Sigmoid colon (tissue), 4 donors: ENCODE measurements at regions not wholly inside any gene's neighbourhood (a gene's known extent, or its start where the extent isn't known, plus 50 kb on each side); places are given as distances from the start of the nearest gene placed in this dataset.

Experiments
- EP300 ChIP-seq, 4 donors: sonication (generic); formaldehyde crosslinking; IDR thresholded peaks; one replicate each; pipeline ENCODE4 v1.6.1; 2017; ENCODE audit warnings: antibody characterized with exemption in 4 of 4
- POLR2A ChIP-seq, 2 donors: fragments of 450-650 bp; IDR thresholded peaks; one replicate each; pipeline ENCODE4 v1.6.1; 2016; ENCODE audit warnings: antibody characterized with exemption in 2 of 2, mild to moderate bottlenecking in 2 of 2, moderate library complexity in 2 of 2
- POLR2AphosphoS5 ChIP-seq, 4 donors: sonication (generic); formaldehyde crosslinking; IDR thresholded peaks; one replicate each; pipeline ENCODE4 v1.6.1; 2017; ENCODE audit warnings: antibody characterized with exemption in 4 of 4
- TF ChIP-seq, protein P1 (sequence below), 4 experiments: fragments of 450-650 bp in 3 of 4; fragments of 200-600 bp in 1 of 4; IDR thresholded peaks; one replicate each; pipeline ENCODE4 v1.5.1; 2016 to 2019; ENCODE audit warnings: antibody characterized with exemption in 4 of 4, mild to moderate bottlenecking in 3 of 4, moderate library complexity in 2 of 4

- TF ChIP-seq, protein P1, sequence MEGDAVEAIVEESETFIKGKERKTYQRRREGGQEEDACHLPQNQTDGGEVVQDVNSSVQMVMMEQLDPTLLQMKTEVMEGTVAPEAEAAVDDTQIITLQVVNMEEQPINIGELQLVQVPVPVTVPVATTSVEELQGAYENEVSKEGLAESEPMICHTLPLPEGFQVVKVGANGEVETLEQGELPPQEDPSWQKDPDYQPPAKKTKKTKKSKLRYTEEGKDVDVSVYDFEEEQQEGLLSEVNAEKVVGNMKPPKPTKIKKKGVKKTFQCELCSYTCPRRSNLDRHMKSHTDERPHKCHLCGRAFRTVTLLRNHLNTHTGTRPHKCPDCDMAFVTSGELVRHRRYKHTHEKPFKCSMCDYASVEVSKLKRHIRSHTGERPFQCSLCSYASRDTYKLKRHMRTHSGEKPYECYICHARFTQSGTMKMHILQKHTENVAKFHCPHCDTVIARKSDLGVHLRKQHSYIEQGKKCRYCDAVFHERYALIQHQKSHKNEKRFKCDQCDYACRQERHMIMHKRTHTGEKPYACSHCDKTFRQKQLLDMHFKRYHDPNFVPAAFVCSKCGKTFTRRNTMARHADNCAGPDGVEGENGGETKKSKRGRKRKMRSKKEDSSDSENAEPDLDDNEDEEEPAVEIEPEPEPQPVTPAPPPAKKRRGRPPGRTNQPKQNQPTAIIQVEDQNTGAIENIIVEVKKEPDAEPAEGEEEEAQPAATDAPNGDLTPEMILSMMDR (IDR thresholded peaks at IDR 0.05) = no peak
- no peak for TF ChIP-seq POLR2AphosphoS5 (IDR thresholded peaks at IDR 0.05)
- TF ChIP-seq POLR2A (IDR thresholded peaks at IDR 0.05) = no peak
- no peak for TF ChIP-seq EP300 (IDR thresholded peaks at IDR 0.05)
These were observed 267.8 kb upstream of the CNTN4 start for GRCh38 chr3:1830851-1831250.
